ENCODE measurements at regions not wholly inside any gene's neighbourhood (a gene's known extent, or its start where the extent isn't known, plus 50 kb on each side); places are given as distances from the start of the nearest gene placed in this dataset.

DNA sequence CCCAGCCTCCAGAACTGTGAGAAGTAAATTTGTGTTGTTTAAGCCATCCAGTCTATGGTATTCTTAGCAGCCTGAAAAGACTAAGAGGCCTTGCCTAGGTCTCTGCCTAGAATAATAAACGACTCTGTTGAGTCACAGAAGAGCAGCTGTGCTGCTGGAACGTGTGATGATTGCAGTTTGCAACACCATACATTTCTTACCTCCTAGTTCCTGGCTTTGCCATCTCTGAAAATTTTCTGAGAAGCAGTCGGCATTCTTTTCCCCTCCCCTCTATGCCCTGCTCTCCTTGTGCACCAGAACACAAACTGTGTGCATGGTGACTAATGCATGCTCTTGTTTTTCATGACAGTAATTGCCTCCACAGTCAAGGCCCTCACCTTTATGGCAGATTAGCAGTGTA, 301.3 kb downstream of the IL20RB start:
- TF ChIP-seq, protein P1, sequence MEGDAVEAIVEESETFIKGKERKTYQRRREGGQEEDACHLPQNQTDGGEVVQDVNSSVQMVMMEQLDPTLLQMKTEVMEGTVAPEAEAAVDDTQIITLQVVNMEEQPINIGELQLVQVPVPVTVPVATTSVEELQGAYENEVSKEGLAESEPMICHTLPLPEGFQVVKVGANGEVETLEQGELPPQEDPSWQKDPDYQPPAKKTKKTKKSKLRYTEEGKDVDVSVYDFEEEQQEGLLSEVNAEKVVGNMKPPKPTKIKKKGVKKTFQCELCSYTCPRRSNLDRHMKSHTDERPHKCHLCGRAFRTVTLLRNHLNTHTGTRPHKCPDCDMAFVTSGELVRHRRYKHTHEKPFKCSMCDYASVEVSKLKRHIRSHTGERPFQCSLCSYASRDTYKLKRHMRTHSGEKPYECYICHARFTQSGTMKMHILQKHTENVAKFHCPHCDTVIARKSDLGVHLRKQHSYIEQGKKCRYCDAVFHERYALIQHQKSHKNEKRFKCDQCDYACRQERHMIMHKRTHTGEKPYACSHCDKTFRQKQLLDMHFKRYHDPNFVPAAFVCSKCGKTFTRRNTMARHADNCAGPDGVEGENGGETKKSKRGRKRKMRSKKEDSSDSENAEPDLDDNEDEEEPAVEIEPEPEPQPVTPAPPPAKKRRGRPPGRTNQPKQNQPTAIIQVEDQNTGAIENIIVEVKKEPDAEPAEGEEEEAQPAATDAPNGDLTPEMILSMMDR (IDR thresholded peaks at IDR 0.05; ENCODE audit: low read depth, low read length, missing control alignments), result no peak
- no peak for DNase-seq (ENCODE audit: low read depth)
- H3K4me3 ChIP-seq (ENCODE audit: low read depth, low read length), result no peak overlapping the region

GRCh38 chr3:137259701-137260100, 301.9 kb downstream of the IL20RB start:
- TF ChIP-seq, protein P1 (IDR thresholded peaks at IDR 0.05; ENCODE audit: low read depth, low read length, missing control alignments), result no peak
- no peak for DNase-seq (ENCODE audit: low read depth)
- H3K4me3 ChIP-seq (ENCODE audit: low read depth, low read length), result no peak overlapping the region

DNA sequence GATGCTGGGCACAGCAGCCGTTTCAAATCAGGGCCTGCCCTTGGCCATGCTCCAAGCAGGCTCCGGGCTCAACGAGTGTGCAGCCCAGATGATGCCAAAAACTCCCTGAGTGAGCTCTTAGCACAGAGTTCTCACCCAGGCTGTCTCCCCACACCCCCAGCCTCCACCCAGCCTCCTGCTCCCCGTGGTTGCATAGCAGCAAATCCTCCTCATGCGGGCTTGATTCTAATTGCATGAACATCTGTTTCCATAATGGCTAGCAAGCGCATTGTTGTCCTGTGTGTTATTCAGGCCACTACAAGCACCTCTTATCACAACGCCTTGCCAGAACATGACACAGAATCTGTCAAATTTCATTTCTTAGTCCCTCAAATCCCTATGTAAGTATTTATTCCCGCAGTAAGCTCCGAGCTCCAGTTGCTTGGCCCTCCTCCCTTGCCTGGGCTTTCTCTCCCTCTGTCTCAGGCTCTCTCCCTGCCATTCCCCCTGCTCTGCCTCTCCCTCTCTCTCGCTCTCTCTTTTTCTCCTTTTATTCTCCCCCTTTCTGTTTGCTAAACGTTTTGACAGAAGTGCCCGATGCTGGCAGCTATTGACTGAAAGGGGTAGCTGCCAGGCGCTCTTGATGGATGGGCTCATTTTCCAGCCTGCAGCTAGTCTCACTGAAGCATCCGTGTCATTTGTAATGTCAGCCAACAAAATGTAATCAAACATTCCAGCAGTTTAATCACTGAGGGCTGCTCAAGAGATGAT, 306.5 kb downstream of the IL20RB start:
- H3K4me3 ChIP-seq (ENCODE audit: low read depth, low read length), result no peak overlapping the region
- TF ChIP-seq, protein P1 (IDR thresholded peaks at IDR 0.05; ENCODE audit: low read depth, low read length, missing control alignments), result no peak
- DNase-seq (ENCODE audit: low read depth), result no peak

- no peak overlapping the region for H3K4me3 ChIP-seq (ENCODE audit: low read depth, low read length)
- TF ChIP-seq, protein P1 (IDR thresholded peaks at IDR 0.05; ENCODE audit: low read depth, low read length, missing control alignments), result no peak
- no peak for DNase-seq (ENCODE audit: low read depth)
Observed at GRCh38 chr3:137264843-137265330, 307.1 kb downstream of the IL20RB start.

GRCh38 chr3:137282871-137283270, 325.1 kb downstream of the IL20RB start:
- no peak overlapping the region for H3K4me3 ChIP-seq (ENCODE audit: low read depth, low read length)
- TF ChIP-seq, protein P1 (IDR thresholded peaks at IDR 0.05; ENCODE audit: low read depth, low read length, missing control alignments), result no peak
- no peak for DNase-seq (ENCODE audit: low read depth)

- TF ChIP-seq, protein P1 (IDR thresholded peaks at IDR 0.05; ENCODE audit: low read depth, low read length, missing control alignments), result no peak
Observed at GRCh38 chr3:137285924-137286323, 328.1 kb downstream of the IL20RB start.

DNA sequence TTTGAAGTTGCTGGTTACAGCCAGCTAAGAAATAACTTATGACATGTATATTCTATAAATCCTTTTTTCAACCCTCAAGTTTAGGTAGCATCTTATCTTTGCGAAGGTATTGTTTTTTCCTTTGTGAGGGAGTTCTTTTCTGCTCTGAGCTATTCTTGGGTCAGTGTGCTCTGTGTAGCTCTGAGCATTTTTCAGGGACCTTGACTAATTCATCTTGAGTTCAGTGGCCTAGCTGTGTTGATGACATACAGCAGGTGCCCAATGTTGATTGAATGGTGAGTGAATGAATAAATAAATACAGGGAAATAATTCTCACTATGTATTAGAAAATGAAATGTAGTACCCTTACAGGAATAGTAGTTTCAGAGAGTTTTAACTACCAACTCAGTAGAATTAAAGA, 335.3 kb downstream of the IL20RB start:
- no peak for DNase-seq (ENCODE audit: low read depth)
- H3K4me3 ChIP-seq (ENCODE audit: low read depth, low read length), result no peak overlapping the region

More at GRCh38 chr3:137285924-137286323, 328.1 kb downstream of the IL20RB start:
- H3K4me3 ChIP-seq (ENCODE audit: low read depth, low read length), result no peak overlapping the region
- no peak for DNase-seq (ENCODE audit: low read depth)

More for the DNA sequence above, 335.3 kb downstream of the IL20RB start:
- TF ChIP-seq, protein P1 (IDR thresholded peaks at IDR 0.05; ENCODE audit: low read depth, low read length, missing control alignments), result no peak

All from GM12864 (cell line).